ENCODE measurements at regions not wholly inside any gene's neighbourhood (a gene's known extent, or its start where the extent isn't known, plus 50 kb on each side); places are given as distances from the start of the nearest gene placed in this dataset.

- no peak overlapping the region for H3K4me3 ChIP-seq (ENCODE audit: insufficient read depth, low read length)
- no peak for DNase-seq (ENCODE audit: insufficient read length, low spot score, missing footprints)
- H3K27me3 ChIP-seq (ENCODE audit: insufficient read depth, low read length), result no peaks in the 10 kb centered on the region
- H3K27ac ChIP-seq (ENCODE audit: low read depth, low read length), result no peak overlapping the region
- H4K20me1 ChIP-seq (ENCODE audit: insufficient read depth, low read length), result no peaks in the 10 kb centered on the region
- no peaks in the 10 kb centered on the region for H3K9me3 ChIP-seq (ENCODE audit: low read depth, low read length)
- no peak overlapping the region for H2AFZ ChIP-seq (ENCODE audit: low read length)
- no peak for TF ChIP-seq CTCF (IDR thresholded peaks at IDR 0.05; ENCODE audit: extremely low read depth, low read depth, low read length)
- H3K4me2 ChIP-seq (ENCODE audit: insufficient read depth, low read length), result no peak overlapping the region
- H3K36me3 ChIP-seq (ENCODE audit: insufficient read depth, low read length), result no peaks in the 10 kb centered on the region
- H3K4me1 ChIP-seq (ENCODE audit: insufficient read depth, low read length), result peaks cover 6% of the 10 kb centered on the region
- H3K79me2 ChIP-seq (ENCODE audit: insufficient read depth, low read length), result no peaks in the 10 kb centered on the region
Observed at GRCh38 chr2:12113412-12113811, 367.0 kb downstream of the LPIN1 start.

- Histone ChIP-seq H2AFZ (ENCODE audit: low read length) (no peak overlapping the region), H3K79me2 (ENCODE audit: insufficient read depth, low read length) (no peaks in the 10 kb centered on the region), H3K27me3 (ENCODE audit: insufficient read depth, low read length) (no peaks in the 10 kb centered on the region), H3K27ac (ENCODE audit: low read depth, low read length) (no peak overlapping the region), H3K36me3 (ENCODE audit: insufficient read depth, low read length) (no peaks in the 10 kb centered on the region), H4K20me1 (ENCODE audit: insufficient read depth, low read length) (no peaks in the 10 kb centered on the region), H3K4me2 (ENCODE audit: insufficient read depth, low read length) (no peak overlapping the region), H3K4me3 (ENCODE audit: insufficient read depth, low read length) (no peak overlapping the region), H3K4me1 (ENCODE audit: insufficient read depth, low read length) (peaks cover 13% of the 10 kb centered on the region), H3K9me3 (ENCODE audit: low read depth, low read length) (no peaks in the 10 kb centered on the region)
- no peak for TF ChIP-seq CTCF (IDR thresholded peaks at IDR 0.05; ENCODE audit: extremely low read depth, low read depth, low read length)
- DNase-seq (ENCODE audit: insufficient read length, low spot score, missing footprints), result no peak
Observed at GRCh38 chr2:12114816-12115215, 368.4 kb downstream of the LPIN1 start.

GRCh38 chr2:12116228-12116750 lies 369.9 kb downstream of the LPIN1 start:
- Histone ChIP-seq H2AFZ (ENCODE audit: low read length) (no peak overlapping the region), H3K36me3 (ENCODE audit: insufficient read depth, low read length) (no peaks in the 10 kb centered on the region), H4K20me1 (ENCODE audit: insufficient read depth, low read length) (no peaks in the 10 kb centered on the region), H3K9me3 (ENCODE audit: low read depth, low read length) (no peaks in the 10 kb centered on the region), H3K79me2 (ENCODE audit: insufficient read depth, low read length) (no peaks in the 10 kb centered on the region), H3K4me2 (ENCODE audit: insufficient read depth, low read length) (no peak overlapping the region), H3K27me3 (ENCODE audit: insufficient read depth, low read length) (no peaks in the 10 kb centered on the region), H3K4me3 (ENCODE audit: insufficient read depth, low read length) (no peak overlapping the region), H3K27ac (ENCODE audit: low read depth, low read length) (no peak overlapping the region), H3K4me1 (ENCODE audit: insufficient read depth, low read length) (peaks cover 21% of the 10 kb centered on the region)
- DNase-seq (ENCODE audit: insufficient read length, low spot score, missing footprints), result no peak
- no peak for TF ChIP-seq CTCF (IDR thresholded peaks at IDR 0.05; ENCODE audit: extremely low read depth, low read depth, low read length)

GRCh38 chr2:12119841-12120240 lies 373.4 kb downstream of the LPIN1 start:
- Histone ChIP-seq H3K27ac (ENCODE audit: low read depth, low read length) (peak overlapping the region; percentile 75), H3K4me2 (ENCODE audit: insufficient read depth, low read length) (peak overlapping the region; percentile 55), H3K27me3 (ENCODE audit: insufficient read depth, low read length) (no peaks in the 10 kb centered on the region)

More at GRCh38 chr2:12119841-12120240, 373.4 kb downstream of the LPIN1 start:
- TF ChIP-seq CTCF (IDR thresholded peaks at IDR 0.05; ENCODE audit: extremely low read depth, low read depth, low read length), result no peak
- Histone ChIP-seq H3K79me2 (ENCODE audit: insufficient read depth, low read length) (no peaks in the 10 kb centered on the region), H3K4me1 (ENCODE audit: insufficient read depth, low read length) (peaks cover 23% of the 10 kb centered on the region), H4K20me1 (ENCODE audit: insufficient read depth, low read length) (no peaks in the 10 kb centered on the region), H2AFZ (ENCODE audit: low read length) (no peak overlapping the region), H3K9me3 (ENCODE audit: low read depth, low read length) (no peaks in the 10 kb centered on the region), H3K36me3 (ENCODE audit: insufficient read depth, low read length) (no peaks in the 10 kb centered on the region), H3K4me3 (ENCODE audit: insufficient read depth, low read length) (no peak overlapping the region)
- peak; percentile 63 for DNase-seq (ENCODE audit: insufficient read length, low spot score, missing footprints)
